Adipocyte (in vitro differentiated cells): ENCODE measurements at regions not wholly inside any gene's neighbourhood (a gene's known extent, or its start where the extent isn't known, plus 50 kb on each side); places are given as distances from the start of the nearest gene placed in this dataset.

Experiments used
- DNase-seq: peaks from one replicate; pipeline ENCODE4 v3.0.0-alpha.2; 2015; ENCODE audit warnings: low read depth
- H3K27me3 ChIP-seq: replicated peaks from 2 replicates; pipeline ENCODE4 v1.7.0; 2013; ENCODE audit warnings: mild to moderate bottlenecking, low read length, moderate library complexity; ENCODE audit not compliant: control insufficient read depth, insufficient read depth
- H3K36me3 ChIP-seq: 2 replicates; pipeline ENCODE4 v1.7.0; 2013; ENCODE audit warnings: low read length, mild to moderate bottlenecking, moderate library complexity; ENCODE audit not compliant: control insufficient read depth, insufficient read depth, severe bottlenecking
- H3K4me1 ChIP-seq: 2 replicates; pipeline ENCODE4 v1.7.0; 2013; ENCODE audit warnings: mild to moderate bottlenecking, low read length, moderate library complexity; ENCODE audit not compliant: control insufficient read depth, insufficient read depth
- H3K4me3 ChIP-seq: 2 replicates; pipeline ENCODE4 v1.7.0; 2013; ENCODE audit warnings: mild to moderate bottlenecking, low read length, moderate library complexity
- H3K9ac ChIP-seq: 2 replicates; pipeline ENCODE4 v1.7.0; 2013; ENCODE audit warnings: mild to moderate bottlenecking, low read length, moderate library complexity
- H3K9me3 ChIP-seq: 2 replicates; pipeline ENCODE4 v1.7.0; 2013; ENCODE audit warnings: mild to moderate bottlenecking, low read length, moderate library complexity; ENCODE audit not compliant: control insufficient read depth

DNA sequence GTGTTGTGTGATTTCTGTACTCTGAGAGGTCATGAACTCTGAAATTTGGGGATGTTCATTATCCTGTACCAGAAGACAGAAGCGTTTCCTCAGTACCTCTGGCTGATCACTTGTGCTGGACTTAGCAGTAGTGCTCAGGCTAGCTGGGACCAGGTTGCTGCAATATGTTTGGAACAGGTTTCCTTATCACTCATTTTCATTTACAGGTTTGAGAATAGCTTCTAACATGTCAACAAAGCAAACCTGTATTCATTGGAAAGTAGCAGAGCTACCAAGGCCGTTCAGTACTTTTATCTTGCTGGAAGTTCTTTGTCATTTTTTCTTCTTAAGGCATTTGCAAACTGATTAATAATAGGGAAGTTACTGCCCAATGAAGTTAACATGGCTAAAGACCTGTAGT lies 242.9 kb upstream of the ANKRD50 start:
- Histone ChIP-seq H3K9me3 (peaks cover 1% of the 10 kb centered on the region), H3K4me1 (peaks cover 13% of the 10 kb centered on the region)

DNA sequence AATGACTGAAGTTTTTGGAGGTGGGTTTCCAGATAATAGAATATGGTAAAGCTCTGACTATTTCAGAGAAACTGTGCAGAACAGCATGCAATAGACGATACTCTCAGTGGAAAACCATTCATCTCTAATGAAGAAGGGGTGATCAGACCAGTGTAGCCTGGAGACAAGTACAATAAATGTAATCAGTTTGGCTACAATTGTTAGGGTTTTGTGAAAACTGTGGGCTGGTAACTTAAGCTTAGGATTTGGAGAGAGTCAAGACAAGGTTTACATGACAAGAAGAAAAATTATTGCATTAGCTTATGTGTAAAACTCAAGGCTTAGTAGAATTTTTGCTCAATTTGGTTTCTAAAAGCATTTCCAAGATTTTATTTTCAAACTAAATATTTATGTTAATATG lies 241.5 kb upstream of the ANKRD50 start:
- no peaks in the 10 kb centered on the region for H3K9me3 ChIP-seq
- H3K9ac ChIP-seq: no peak overlapping the region
- H3K4me3 ChIP-seq: no peak overlapping the region
- no peaks in the 10 kb centered on the region for H3K27me3 ChIP-seq
- peaks cover 13% of the 10 kb centered on the region for H3K4me1 ChIP-seq
- H3K36me3 ChIP-seq: no peaks in the 10 kb centered on the region
- no peak for DNase-seq

More for the DNA sequence above, 242.9 kb upstream of the ANKRD50 start:
- no peak overlapping the region for H3K4me3 ChIP-seq
- no peak overlapping the region for H3K9ac ChIP-seq
- DNase-seq: no peak
- no peaks in the 10 kb centered on the region for H3K36me3 ChIP-seq
- no peaks in the 10 kb centered on the region for H3K27me3 ChIP-seq

DNA sequence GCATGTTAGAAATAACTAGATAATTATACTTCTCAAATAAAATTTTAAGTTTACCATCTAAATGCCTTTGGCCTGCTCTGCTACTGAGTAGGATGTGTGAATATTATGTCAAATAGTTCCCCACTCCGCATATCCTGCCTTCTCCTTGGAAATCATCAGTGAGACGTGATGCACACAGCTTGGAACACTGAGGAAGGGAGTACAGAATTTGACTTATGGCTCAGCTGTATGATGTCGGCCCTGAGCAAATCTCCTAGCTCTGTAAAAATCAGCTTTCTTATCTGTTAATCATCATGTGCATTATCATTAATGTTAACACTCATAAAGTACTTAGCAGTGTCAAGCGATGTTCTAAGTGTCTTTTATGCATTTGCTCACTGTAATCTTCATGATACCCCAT lies 241.0 kb upstream of the ANKRD50 start:
- no peaks in the 10 kb centered on the region for H3K27me3 ChIP-seq
- no peak for DNase-seq
- no peaks in the 10 kb centered on the region for H3K36me3 ChIP-seq
- no peak overlapping the region for H3K9ac ChIP-seq
- H3K9me3 ChIP-seq: no peaks in the 10 kb centered on the region
- peaks cover 13% of the 10 kb centered on the region for H3K4me1 ChIP-seq
- peak overlapping the region; percentile 11 for H3K4me3 ChIP-seq

DNA sequence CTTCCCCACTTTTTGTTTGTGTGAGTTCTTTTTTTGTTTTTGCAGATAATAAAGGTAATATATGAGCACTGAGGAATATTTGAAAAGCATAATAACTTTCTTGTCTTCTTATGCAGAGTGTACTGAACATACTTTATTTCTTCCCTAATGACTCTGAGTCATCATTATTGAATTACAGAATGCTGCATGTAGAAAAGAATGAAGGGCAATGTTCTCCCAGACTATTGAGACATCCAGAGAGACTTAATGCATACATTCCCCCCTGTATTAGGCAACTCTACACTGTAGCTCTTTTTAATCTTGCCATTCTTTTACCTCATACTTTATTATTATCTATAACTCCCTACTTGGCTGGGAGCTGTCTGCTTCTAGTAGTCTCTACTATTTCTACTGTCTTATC lies 240.5 kb upstream of the ANKRD50 start:
- no peaks in the 10 kb centered on the region for H3K9me3 ChIP-seq
- H3K4me3 ChIP-seq: peak overlapping the region; percentile 13
- H3K27me3 ChIP-seq: no peaks in the 10 kb centered on the region
- peak; percentile 92 for DNase-seq
- H3K36me3 ChIP-seq: no peaks in the 10 kb centered on the region
- H3K4me1 ChIP-seq: peaks cover 13% of the 10 kb centered on the region
- no peak overlapping the region for H3K9ac ChIP-seq

DNA sequence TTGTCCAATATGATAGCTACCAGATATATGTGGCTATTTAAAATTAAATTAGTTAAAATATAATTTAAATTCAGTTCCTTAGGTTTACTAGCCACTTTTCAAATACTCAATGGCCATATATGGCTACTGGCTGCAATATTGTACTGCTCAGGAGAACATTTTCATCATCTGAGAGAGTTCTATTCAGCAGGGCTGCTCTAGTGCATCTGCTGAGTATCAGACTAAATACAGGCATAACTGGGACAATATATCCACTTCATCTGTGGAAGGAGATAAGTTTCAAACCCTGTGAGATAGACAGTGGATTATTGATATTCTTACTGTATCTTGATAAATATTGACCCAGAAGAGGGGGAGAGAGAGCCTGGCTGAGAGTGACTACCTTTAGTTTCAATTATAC lies 240.1 kb upstream of the ANKRD50 start:
- Histone ChIP-seq H3K4me1 (peaks cover 13% of the 10 kb centered on the region), H3K36me3 (no peaks in the 10 kb centered on the region), H3K27me3 (no peaks in the 10 kb centered on the region), H3K9ac (no peak overlapping the region), H3K4me3 (peak overlapping the region; percentile 13), H3K9me3 (no peaks in the 10 kb centered on the region)
- DNase-seq: no peak

DNA sequence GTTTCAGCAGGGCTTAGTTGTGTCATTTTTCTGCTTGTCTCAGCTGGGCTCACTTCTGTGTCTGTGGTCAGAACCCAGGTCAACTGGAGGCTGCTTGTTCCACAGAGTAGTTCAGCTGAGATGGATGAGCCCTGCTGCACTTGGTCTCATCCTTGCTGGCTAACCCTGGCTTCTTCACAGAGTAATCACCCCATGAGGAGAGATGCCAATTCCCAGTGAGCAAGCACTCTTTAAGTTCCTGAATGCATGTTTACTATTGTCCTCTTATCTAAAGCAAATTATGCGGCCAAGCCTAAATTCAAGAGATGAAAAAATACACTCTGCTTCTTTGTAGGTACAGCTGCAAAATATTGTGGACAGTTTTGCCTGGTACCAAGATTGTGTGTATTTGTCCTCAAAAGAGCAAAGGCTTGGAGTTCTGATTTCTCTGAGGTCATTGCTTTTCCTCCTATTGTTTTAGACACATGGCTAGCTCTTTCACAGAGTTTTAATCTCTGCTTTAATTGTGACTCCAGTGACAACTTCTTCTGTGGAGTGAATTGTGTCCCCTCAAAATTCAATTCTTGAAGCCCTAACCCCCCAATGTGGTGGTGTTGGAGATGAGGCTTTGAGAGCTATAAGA lies 236.6 kb upstream of the ANKRD50 start:
- H3K4me1 ChIP-seq: peaks cover 13% of the 10 kb centered on the region
- no peaks in the 10 kb centered on the region for H3K36me3 ChIP-seq
- H3K9me3 ChIP-seq: no peaks in the 10 kb centered on the region
- H3K4me3 ChIP-seq: no peak overlapping the region
- DNase-seq: no peak
- no peaks in the 10 kb centered on the region for H3K27me3 ChIP-seq
- H3K9ac ChIP-seq: no peak overlapping the region

DNA sequence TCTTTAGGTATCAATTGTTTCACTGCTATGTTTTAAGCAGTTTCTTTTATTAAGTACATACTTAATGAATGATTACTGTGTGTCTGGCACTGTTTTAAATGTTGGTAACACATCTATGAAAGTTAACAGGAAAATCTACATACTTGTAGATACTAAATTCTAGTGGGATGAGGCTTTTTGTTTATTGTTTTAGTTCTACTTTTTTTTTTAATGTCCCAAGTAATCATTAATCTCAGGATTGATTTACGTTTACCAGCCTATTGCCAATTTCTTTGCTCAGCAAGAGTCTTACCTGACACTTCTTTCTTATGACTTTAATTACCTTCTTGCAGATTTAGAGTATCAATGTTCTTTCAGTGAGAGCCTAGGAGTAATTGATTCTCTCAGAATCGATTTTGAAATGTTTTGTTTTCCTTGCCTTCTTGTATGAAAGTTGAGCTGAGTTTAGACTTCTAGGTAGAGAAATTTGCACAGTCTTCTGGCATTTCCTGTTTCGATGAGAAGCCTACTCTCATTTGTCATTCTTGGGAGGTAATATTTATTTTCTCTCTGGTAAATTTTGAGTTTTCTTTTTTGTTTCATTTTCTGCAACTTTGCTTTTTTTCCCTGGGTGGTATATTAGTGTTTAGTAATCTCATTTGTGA lies 235.2 kb upstream of the ANKRD50 start:
- Histone ChIP-seq H3K4me1 (peaks cover 3% of the 10 kb centered on the region), H3K4me3 (no peak overlapping the region), H3K9me3 (no peaks in the 10 kb centered on the region), H3K36me3 (no peaks in the 10 kb centered on the region), H3K9ac (no peak overlapping the region), H3K27me3 (no peaks in the 10 kb centered on the region)
- peak; percentile 28 for DNase-seq

DNA sequence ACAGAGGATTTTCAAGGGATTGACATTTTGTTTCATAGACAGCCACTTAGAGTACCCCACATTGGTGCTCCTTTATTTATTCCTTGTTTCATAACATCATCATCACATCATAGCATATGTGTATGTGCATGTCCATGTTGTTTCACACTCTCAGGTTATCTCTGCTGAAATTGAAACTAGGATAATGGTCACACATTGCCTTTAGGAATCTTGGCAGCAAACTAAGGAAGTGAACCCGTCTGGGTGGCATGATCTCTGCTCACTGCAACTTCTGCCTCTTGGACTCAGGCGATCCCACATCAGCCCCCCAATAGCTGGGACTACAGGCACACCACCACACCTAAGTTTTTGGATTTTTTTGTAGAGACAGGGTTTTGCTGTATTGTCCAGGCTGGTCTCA lies 234.2 kb upstream of the ANKRD50 start:
- H3K4me1 ChIP-seq: no peaks in the 10 kb centered on the region
- no peaks in the 10 kb centered on the region for H3K27me3 ChIP-seq
- no peaks in the 10 kb centered on the region for H3K36me3 ChIP-seq
- no peak overlapping the region for H3K9ac ChIP-seq
- no peaks in the 10 kb centered on the region for H3K9me3 ChIP-seq
- H3K4me3 ChIP-seq: no peak overlapping the region
- no peak for DNase-seq

DNA sequence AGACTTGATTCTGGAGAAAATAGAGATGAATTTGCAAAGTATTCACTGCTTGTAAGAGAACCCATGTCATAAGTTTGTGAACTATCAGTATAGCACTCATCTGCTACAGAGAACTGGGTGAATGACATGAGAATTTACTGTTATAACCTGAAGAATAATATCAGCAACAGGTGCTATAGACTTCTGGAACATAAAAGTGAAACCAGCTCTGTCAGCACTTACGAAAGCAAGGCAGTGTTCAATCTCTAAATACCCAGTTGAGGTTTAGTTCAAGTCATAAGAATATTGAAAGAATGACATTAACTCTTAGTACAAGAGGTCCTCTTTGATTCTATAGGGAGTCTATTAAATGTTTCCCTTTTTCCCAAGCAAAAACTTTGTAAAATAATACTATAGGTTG lies 232.9 kb upstream of the ANKRD50 start:
- Histone ChIP-seq H3K9me3 (no peaks in the 10 kb centered on the region), H3K9ac (no peak overlapping the region), H3K4me3 (no peak overlapping the region), H3K36me3 (no peaks in the 10 kb centered on the region), H3K27me3 (no peaks in the 10 kb centered on the region), H3K4me1 (peaks cover 8% of the 10 kb centered on the region)
- no peak for DNase-seq

DNA sequence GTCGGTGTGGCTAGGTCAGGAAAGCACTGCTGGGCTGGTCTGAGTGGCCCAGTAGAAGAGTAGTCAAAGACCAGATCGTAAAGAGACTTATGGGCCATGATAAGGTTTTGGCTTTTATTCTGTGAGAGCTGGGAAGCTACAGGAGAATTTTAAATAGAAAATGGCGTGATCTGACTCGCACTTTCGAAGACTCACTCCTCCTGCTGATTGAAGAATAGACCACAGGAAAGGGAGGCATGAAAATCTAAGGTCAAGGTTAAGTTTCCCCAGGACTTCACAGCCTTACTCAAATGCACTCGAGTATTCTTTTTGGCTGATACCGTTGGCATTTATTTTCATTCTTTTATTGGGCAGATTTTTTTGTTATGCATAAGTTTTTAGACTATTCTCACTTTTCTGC lies 231.4 kb upstream of the ANKRD50 start:
- no peak overlapping the region for H3K4me3 ChIP-seq
- no peaks in the 10 kb centered on the region for H3K27me3 ChIP-seq
- no peaks in the 10 kb centered on the region for H3K36me3 ChIP-seq
- H3K9me3 ChIP-seq: no peaks in the 10 kb centered on the region
- H3K9ac ChIP-seq: no peak overlapping the region
- DNase-seq: no peak
- peaks cover 18% of the 10 kb centered on the region for H3K4me1 ChIP-seq

DNA sequence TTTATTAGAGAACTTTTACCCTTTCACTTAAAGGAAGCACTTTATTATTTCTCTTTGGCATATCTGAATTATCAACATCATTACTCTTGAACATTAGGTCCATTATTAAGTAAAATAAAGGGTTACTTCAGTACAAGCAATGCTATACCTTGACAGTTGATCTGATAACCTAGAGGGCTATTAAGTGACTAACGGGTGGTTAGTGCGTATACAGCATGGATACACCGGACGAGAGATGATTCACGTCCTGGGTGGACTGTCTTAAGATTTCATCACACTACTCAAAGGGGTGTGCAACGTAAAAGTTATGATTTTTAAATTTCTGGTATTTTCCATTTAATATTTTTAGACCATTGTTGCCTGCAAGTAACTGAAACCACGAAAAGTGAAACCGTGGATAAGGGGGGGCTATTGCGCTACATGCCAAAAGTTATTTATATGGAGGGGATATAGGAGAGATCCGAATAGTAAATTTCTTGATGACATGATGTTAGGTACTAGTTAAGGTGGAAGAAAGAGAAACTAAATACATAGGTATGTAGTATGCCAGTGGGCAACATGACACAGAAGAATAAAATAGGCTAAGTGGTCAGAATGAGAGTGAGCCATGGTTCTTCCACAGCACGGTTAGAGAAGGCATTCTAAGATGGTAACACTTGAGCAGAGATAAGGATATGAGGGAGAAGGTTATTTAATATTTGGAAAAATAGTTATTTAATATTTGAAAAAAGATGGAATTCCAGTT lies 230.8 kb upstream of the ANKRD50 start:
- Histone ChIP-seq H3K4me1 (peaks cover 18% of the 10 kb centered on the region), H3K36me3 (no peaks in the 10 kb centered on the region), H3K9me3 (no peaks in the 10 kb centered on the region), H3K27me3 (no peaks in the 10 kb centered on the region), H3K4me3 (no peak overlapping the region), H3K9ac (no peak overlapping the region)
- DNase-seq: peak; percentile 38
